NB4 (cell line): ENCODE measurements at regions not wholly inside any gene's neighbourhood (a gene's known extent, or its start where the extent isn't known, plus 50 kb on each side); places are given as distances from the start of the nearest gene placed in this dataset.

Experiments
- MYC ChIP-seq: IDR thresholded peaks from 2 replicates; pipeline ENCODE4 v1.6.1; 2011; ENCODE audit warnings: low read depth, low read length
- POLR2A ChIP-seq: IDR thresholded peaks from 2 replicates; pipeline ENCODE4 v1.6.1; 2011; ENCODE audit warnings: mild to moderate bottlenecking; ENCODE audit not compliant: insufficient read length; ENCODE audit errors: extremely low read depth
- TF ChIP-seq, protein P1 (sequence below): IDR thresholded peaks from one replicate; pipeline ENCODE4 v1.5.1; 2012; ENCODE audit warnings: low read depth, low read length
- TF ChIP-seq, protein P2 (sequence below): IDR thresholded peaks from 2 replicates; pipeline ENCODE4 v1.6.1; 2011; ENCODE audit warnings: low read depth, low read length

DNA sequence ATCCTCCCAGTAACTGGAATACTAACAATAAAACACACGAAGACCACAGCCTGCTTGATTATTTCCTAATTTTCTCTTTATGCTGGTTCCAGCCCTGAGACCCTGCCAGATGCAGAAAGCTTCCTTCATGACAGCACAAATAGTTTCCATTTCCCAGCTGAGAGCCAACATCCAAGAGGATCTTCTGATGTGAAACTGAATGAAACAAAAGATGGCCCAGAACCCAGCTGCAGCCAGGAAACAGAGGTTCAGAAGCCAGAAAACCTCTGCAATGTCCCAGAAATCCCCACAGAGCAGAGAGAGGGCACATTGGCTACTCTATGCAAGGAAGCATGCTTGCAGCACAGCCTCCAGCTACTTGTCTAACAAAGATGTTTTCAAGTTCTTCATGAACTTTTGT is 61.8 kb upstream of the PLEKHG1 start:
- TF ChIP-seq POLR2A, result no peak
- TF ChIP-seq, protein P1, sequence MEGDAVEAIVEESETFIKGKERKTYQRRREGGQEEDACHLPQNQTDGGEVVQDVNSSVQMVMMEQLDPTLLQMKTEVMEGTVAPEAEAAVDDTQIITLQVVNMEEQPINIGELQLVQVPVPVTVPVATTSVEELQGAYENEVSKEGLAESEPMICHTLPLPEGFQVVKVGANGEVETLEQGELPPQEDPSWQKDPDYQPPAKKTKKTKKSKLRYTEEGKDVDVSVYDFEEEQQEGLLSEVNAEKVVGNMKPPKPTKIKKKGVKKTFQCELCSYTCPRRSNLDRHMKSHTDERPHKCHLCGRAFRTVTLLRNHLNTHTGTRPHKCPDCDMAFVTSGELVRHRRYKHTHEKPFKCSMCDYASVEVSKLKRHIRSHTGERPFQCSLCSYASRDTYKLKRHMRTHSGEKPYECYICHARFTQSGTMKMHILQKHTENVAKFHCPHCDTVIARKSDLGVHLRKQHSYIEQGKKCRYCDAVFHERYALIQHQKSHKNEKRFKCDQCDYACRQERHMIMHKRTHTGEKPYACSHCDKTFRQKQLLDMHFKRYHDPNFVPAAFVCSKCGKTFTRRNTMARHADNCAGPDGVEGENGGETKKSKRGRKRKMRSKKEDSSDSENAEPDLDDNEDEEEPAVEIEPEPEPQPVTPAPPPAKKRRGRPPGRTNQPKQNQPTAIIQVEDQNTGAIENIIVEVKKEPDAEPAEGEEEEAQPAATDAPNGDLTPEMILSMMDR, result no peak
- no peak for TF ChIP-seq MYC
- TF ChIP-seq, protein P2, sequence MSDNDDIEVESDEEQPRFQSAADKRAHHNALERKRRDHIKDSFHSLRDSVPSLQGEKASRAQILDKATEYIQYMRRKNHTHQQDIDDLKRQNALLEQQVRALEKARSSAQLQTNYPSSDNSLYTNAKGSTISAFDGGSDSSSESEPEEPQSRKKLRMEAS, result no peak
